ENCODE measurements at regions not wholly inside any gene's neighbourhood (a gene's known extent, or its start where the extent isn't known, plus 50 kb on each side); places are given as distances from the start of the nearest gene placed in this dataset.

- H3K36me3 ChIP-seq = no peaks in the 10 kb centered on the region
- peak overlapping the region in 1 of 10 donors; percentile 32 for H3K27ac ChIP-seq
- ATAC-seq = peak in 4 of 8 donors; percentile 39 to 74 (median 68)
- DNase-seq = no peak
- no peaks in the 10 kb centered on the region for H3K27me3 ChIP-seq
- peaks cover 0 to 5% (median 0%) of the 10 kb centered on the region in 11 donors for H3K9me3 ChIP-seq
- no peak overlapping the region for H3K4me3 ChIP-seq
- WGBS, 2 donors = 49 to 61% methylated on average over 1 of the region's 1 CpG
- intact Hi-C loops (cut with DNase I) = loop anchor here in 1 of 10 donors (1.0 kb wide), 1 partner anchor 8 kb away; no protein-coding TSS in a partner anchor
- H3K4me1 ChIP-seq = peaks cover 0 to 11% (median 0%) of the 10 kb centered on the region in 9 donors
- TF ChIP-seq CTCF (IDR thresholded peaks at IDR 0.05) = no peak
Observed at GRCh38 chr7:16323313-16323712, 98.0 kb downstream of the CRPPA start.

- Histone ChIP-seq H3K27ac (no peak overlapping the region), H3K4me1 (peaks cover 0 to 11% (median 0%) of the 10 kb centered on the region in 9 donors), H3K27me3 (no peaks in the 10 kb centered on the region), H3K36me3 (no peaks in the 10 kb centered on the region), H3K9me3 (no peaks in the 10 kb centered on the region), H3K4me3 (no peak overlapping the region)
- ATAC-seq (no peak), DNase-seq (no peak)
- no peak for TF ChIP-seq CTCF (IDR thresholded peaks at IDR 0.05)
- intact Hi-C loops (cut with DNase I) = no loop called here
- WGBS, 2 donors = 93 to 95% methylated on average over 2 of the region's 2 CpGs
Observed at GRCh38 chr7:16320099-16320660, 101.2 kb downstream of the CRPPA start.

- 86 to 90% methylated on average over 6 of the region's 6 CpGs for WGBS, 2 donors
- ATAC-seq (no peak), DNase-seq (no peak)
- H3K36me3 ChIP-seq = no peaks in the 10 kb centered on the region
- H3K27me3 ChIP-seq = no peaks in the 10 kb centered on the region
- H3K4me1 ChIP-seq = peaks cover 0 to 9% (median 0%) of the 10 kb centered on the region in 9 donors
- H3K27ac ChIP-seq = no peak overlapping the region
- no peak overlapping the region for H3K4me3 ChIP-seq
- H3K9me3 ChIP-seq = no peaks in the 10 kb centered on the region
- no peak for TF ChIP-seq CTCF (IDR thresholded peaks at IDR 0.05)
- intact Hi-C loops (cut with DNase I) = no loop called here
Observed at GRCh38 chr7:16318989-16319915, 102.1 kb downstream of the CRPPA start.

- no peak overlapping the region for H3K27ac ChIP-seq
- TF ChIP-seq CTCF (IDR thresholded peaks at IDR 0.05) = no peak
- no peaks in the 10 kb centered on the region for H3K9me3 ChIP-seq
- H3K4me1 ChIP-seq = peaks cover 0 to 8% (median 0%) of the 10 kb centered on the region in 9 donors
- H3K27me3 ChIP-seq = no peaks in the 10 kb centered on the region
- intact Hi-C loops (cut with DNase I) = no loop called here
- H3K36me3 ChIP-seq = no peaks in the 10 kb centered on the region
- ATAC-seq (no peak), DNase-seq (no peak)
- no peak overlapping the region for H3K4me3 ChIP-seq
Observed at GRCh38 chr7:16318463-16318862, 102.9 kb downstream of the CRPPA start.

Data from heart right ventricle (tissue), 16 donors.